IMR-90 (cell line): ENCODE measurements at regions not wholly inside any gene's neighbourhood (a gene's known extent, or its start where the extent isn't known, plus 50 kb on each side); places are given as distances from the start of the nearest gene placed in this dataset.

ENCODE experiments used
- ATAC-seq: fragments of 200-7000 bp; cut with Tn5 transposase; 2 replicates; pipeline ENCODE4 v1.9.1; 2020; ENCODE audit warnings: low read depth, mild to moderate bottlenecking, moderate library complexity
- BruUV-seq: library from RNA; stranded (reverse); fragments of 400-500 nt; replicated peaks from 2 replicates; lab custom pipeline; 2021; lab: Mats Ljungman, UMichigan
- CTCF ChIA-PET: fragments of 300-600 bp; formaldehyde crosslinking; extraction: SDS; loops from one replicate; lab custom pipeline; 2021; ENCODE audit warnings: antibody characterized with exemption; lab: Yijun Ruan, JAX
- POLR2A ChIA-PET: fragments of 300-600 bp; sonication (Branson Sonifier 250); formaldehyde crosslinking; loops from one replicate; lab custom pipeline; 2022; ENCODE audit warnings: antibody characterized with exemption; ENCODE audit not compliant: unreplicated experiment; lab: Charles Lee
- DNase-seq: peaks from one replicate; pipeline ENCODE4 v3.0.0; 2013
- H2AFZ ChIP-seq: replicated peaks from 2 replicates; pipeline ENCODE3; 2013; ENCODE audit warnings: low read length, mild to moderate bottlenecking; ENCODE audit not compliant: poor library complexity
- H2AK5ac ChIP-seq: 2 replicates; pipeline ENCODE4 v1.6.1; 2013; ENCODE audit warnings: low read depth, low read length, inconsistent platforms
- H2AK9ac ChIP-seq: replicated peaks from 2 replicates; pipeline ENCODE3; 2013; ENCODE audit warnings: mild to moderate bottlenecking, low read depth, low read length, moderate library complexity; ENCODE audit not compliant: poor library complexity
- H2BK120ac ChIP-seq: 2 replicates; pipeline ENCODE4 v1.6.1; 2013; ENCODE audit warnings: low read depth, low read length, inconsistent platforms
- H2BK15ac ChIP-seq: 3 replicates; pipeline ENCODE4 v1.6.1; 2013; ENCODE audit warnings: low read depth, low read length, inconsistent platforms
- H2BK20ac ChIP-seq: 2 replicates; pipeline ENCODE4 v1.6.1; 2013; ENCODE audit warnings: low read depth, mild to moderate bottlenecking, inconsistent platforms, low read length, moderate library complexity
- H2BK5ac ChIP-seq: 2 replicates; pipeline ENCODE4 v1.6.1; 2013; ENCODE audit warnings: mild to moderate bottlenecking, low read depth, low read length, inconsistent platforms; ENCODE audit not compliant: poor library complexity, severe bottlenecking
- H3K14ac ChIP-seq: replicated peaks from 2 replicates; pipeline ENCODE4 v1.6.1; 2013; ENCODE audit warnings: low read depth, low read length, inconsistent platforms
- H3K18ac ChIP-seq: 2 replicates; pipeline ENCODE4 v1.6.1; 2013; ENCODE audit warnings: low read depth, low read length, control low read depth
- H3K23ac ChIP-seq: 2 replicates; pipeline ENCODE4 v1.6.1; 2013; ENCODE audit warnings: low read depth, low read length, inconsistent platforms
- H3K27ac ChIP-seq: 2 replicates; pipeline ENCODE4 v1.5.1; 2013; ENCODE audit warnings: mild to moderate bottlenecking, control low read depth, low read length; ENCODE audit not compliant: insufficient read depth
- H3K27me3 ChIP-seq: 2 replicates; pipeline ENCODE4 v1.6.1; 2013; ENCODE audit warnings: low read length; ENCODE audit not compliant: control insufficient read depth, insufficient read depth
- H3K36me3 ChIP-seq: 2 replicates; pipeline ENCODE4 v1.6.1; 2013; ENCODE audit warnings: low read length, mixed read lengths; ENCODE audit not compliant: control insufficient read depth, insufficient read depth
- H3K4ac ChIP-seq: 2 replicates; pipeline ENCODE4 v1.6.1; 2013; ENCODE audit warnings: low read depth, low read length, inconsistent platforms
- H3K4me1 ChIP-seq: 2 replicates; pipeline ENCODE4 v1.6.1; 2013; ENCODE audit warnings: low read length, mixed read lengths; ENCODE audit not compliant: control insufficient read depth, insufficient read depth
- H3K4me2 ChIP-seq: 2 replicates; pipeline ENCODE4 v1.6.1; 2013; ENCODE audit warnings: low read depth, mild to moderate bottlenecking, control low read depth, low read length, moderate library complexity
- H3K4me3 ChIP-seq: 2 replicates; pipeline ENCODE4 v1.5.1; 2013; ENCODE audit warnings: low read depth, mild to moderate bottlenecking, control low read depth, low read length, moderate library complexity; ENCODE audit not compliant: insufficient read depth
- H3K56ac ChIP-seq: 2 replicates; pipeline ENCODE4 v1.6.1; 2013; ENCODE audit warnings: low read length, inconsistent platforms; ENCODE audit not compliant: insufficient read depth; ENCODE audit errors: extremely low read depth
- H3K79me1 ChIP-seq, 2 experiments: 2 replicates each; pipeline ENCODE4 v1.6.1; 2013; ENCODE audit warnings: low read length in 2 of 2, inconsistent platforms in 1 of 2, low read depth in 1 of 2
- H3K9ac ChIP-seq: 2 replicates; pipeline ENCODE4 v1.6.1; 2013; ENCODE audit warnings: low read depth, low read length, control low read depth
- H3K9me1 ChIP-seq: 2 replicates; pipeline ENCODE4 v1.6.1; 2013; ENCODE audit warnings: low read length, inconsistent platforms; ENCODE audit not compliant: insufficient read depth
- H3K9me3 ChIP-seq: 2 replicates; pipeline ENCODE4 v1.6.1; 2013; ENCODE audit warnings: low read length; ENCODE audit not compliant: control insufficient read depth, insufficient read depth
- H4K20me1 ChIP-seq: 2 replicates; pipeline ENCODE4 v1.6.1; 2013; ENCODE audit warnings: low read length, inconsistent platforms; ENCODE audit not compliant: insufficient read depth
- H4K5ac ChIP-seq: 2 replicates; pipeline ENCODE4 v1.6.1; 2013; ENCODE audit warnings: mild to moderate bottlenecking, low read depth, low read length, control low read depth
- H4K8ac ChIP-seq, 2 experiments: 2 replicates each; pipeline ENCODE4 v1.6.1; 2013; ENCODE audit warnings: low read depth in 2 of 2, low read length in 2 of 2, control low read depth in 1 of 2, inconsistent platforms in 1 of 2
- H4K91ac ChIP-seq: 2 replicates; pipeline ENCODE4 v1.6.1; 2013; ENCODE audit warnings: low read depth, low read length, inconsistent platforms; ENCODE audit not compliant: insufficient read depth
- MAZ ChIP-seq: IDR thresholded peaks from 2 replicates; pipeline ENCODE4 v1.6.1; 2012; ENCODE audit warnings: low read depth, mild to moderate bottlenecking, low read length, improper control_type of control experiment, moderate library complexity, borderline replicate concordance
- WGBS, 2 experiments: methylation state at CpG; one replicate each; pipeline versions ENCODE4 v1.1.5 to v1.1.7; 2013; ENCODE audit warnings: missing lambda C conversion rate in 2 of 2; ENCODE audit not compliant: insufficient read length in 1 of 2; ENCODE audit errors: extremely low coverage in 2 of 2; 5-methylcytosine and 5-hydroxymethylcytosine counted together
- dilution Hi-C: fragments of 300-500 bp; cut with HindIII; formaldehyde crosslinking; loops from one replicate; pipeline ENCODE4 v1.14.3; 2018; ENCODE audit warnings: low sequenced_read_pairs; ENCODE audit not compliant: unreplicated experiment
- in situ Hi-C: fragments of 300-500 bp; cut with MboI; formaldehyde crosslinking; loops from 3 replicates; pipeline ENCODE4 v1.14.3; 2019; ENCODE audit warnings: low sequenced_read_pairs, inconsistent platforms, mixed read lengths
- intact Hi-C: fragments of 100-400 bp; cut with micrococcal nuclease; formaldehyde crosslinking; loops from 2 replicates; pipeline ENCODE4 v1.10.0; 2022

DNA sequence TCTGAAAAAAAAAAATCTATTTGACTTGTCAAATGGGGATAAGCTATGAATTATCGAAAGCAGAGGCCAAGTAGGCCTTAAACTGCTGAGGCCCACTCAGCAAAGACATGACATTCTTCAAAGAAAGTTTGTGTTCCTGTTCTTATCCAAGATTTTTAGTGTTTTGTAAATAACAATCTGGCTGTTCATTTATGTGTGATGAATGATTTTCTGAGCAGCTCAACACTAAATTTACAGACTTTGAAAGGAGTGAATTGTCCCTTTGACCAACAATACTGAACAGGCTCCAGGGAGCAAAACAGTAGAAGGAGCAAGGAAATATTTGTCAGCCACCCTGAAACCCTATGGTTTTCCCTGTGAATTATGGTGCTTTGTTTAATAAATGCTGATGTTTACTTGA lies 512.6 kb upstream of the NAALADL2 start:
- Histone ChIP-seq H3K14ac (no peak overlapping the region), H3K4me1 (peaks cover 2% of the 10 kb centered on the region; the same call in 1 of the 2 replicates), H3K36me3 (no peaks in the 10 kb centered on the region), H3K4me3 (no peak overlapping the region), H2BK20ac (no peak overlapping the region), H2AK9ac (no peak overlapping the region), H3K9me3 (peaks cover 3% of the 10 kb centered on the region; the same call in 1 of the 2 replicates), H3K56ac (no peak overlapping the region), H4K20me1 (no peaks in the 10 kb centered on the region), H2AFZ (no peak overlapping the region), H4K91ac (no peak overlapping the region), H3K27ac (no peak overlapping the region), H3K4me2 (no peak overlapping the region), H3K23ac (no peak overlapping the region), H3K4ac (no peak overlapping the region), H2BK15ac (no peak overlapping the region), H4K5ac (no peak overlapping the region), H3K9me1 (no peaks in the 10 kb centered on the region), H2BK120ac (no peak overlapping the region), H3K18ac (no peak overlapping the region), H4K8ac (no peak overlapping the region), H2AK5ac (no peak overlapping the region), H3K9ac (no peak overlapping the region), H2BK5ac (no peak overlapping the region), H3K27me3 (no peaks in the 10 kb centered on the region), H3K79me1 (no peaks in the 10 kb centered on the region)
- BruUV-seq: no TSS peak
- CTCF ChIA-PET: interaction anchor here (1.1 kb wide), 1 partner anchor 11 kb away, joined by 3 read pairs; no protein-coding TSS in a partner anchor
- TF ChIP-seq MAZ: no peak
- POLR2A ChIA-PET: no interaction called here
- intact Hi-C loops (no loop called here), in situ Hi-C loops (no loop called here), dilution Hi-C loops (no loop called here)
- DNase-seq: no peak
- no peak for ATAC-seq
- WGBS, 2 experiments: no CpG with 5 or more reads among the region's 1 CpG
